ENCODE measurements at regions not wholly inside any gene's neighbourhood (a gene's known extent, or its start where the extent isn't known, plus 50 kb on each side); places are given as distances from the start of the nearest gene placed in this dataset.

GRCh38 chr21:32184065-32184464 lies 94.8 kb downstream of the MIS18A start:
- CTCF ChIA-PET, result no interaction called here
- Histone ChIP-seq H3K36me3 (ENCODE audit: insufficient read depth, low read length, poor library complexity, severe bottlenecking) (no peaks in the 10 kb centered on the region), H3K4me1 (ENCODE audit: insufficient read depth, low read length, poor library complexity, severe bottlenecking) (no peaks in the 10 kb centered on the region), H3K9me3 (ENCODE audit: low read depth, low read length, poor library complexity, severe bottlenecking) (no peaks in the 10 kb centered on the region), H3K27ac (ENCODE audit: low read depth, low read length, poor library complexity, severe bottlenecking) (no peak overlapping the region), H3K27me3 (replicated peaks; ENCODE audit: insufficient read depth, low read depth, low read length, poor library complexity) (peaks cover 38% of the 10 kb centered on the region), H3K4me3 (ENCODE audit: low read depth, low read length, poor library complexity, severe bottlenecking) (no peak overlapping the region)
- no TSS peak for BruUV-seq (replicated peaks)
- POLR2A ChIA-PET (ENCODE audit: low non-redundant PET), result no interaction called here
- peak; percentile 7 for DNase-seq (ENCODE audit: low spot score)
- intact Hi-C loops (cut with micrococcal nuclease; ENCODE audit: unreplicated experiment), result no loop called here
- TF ChIP-seq EZH2 (IDR thresholded peaks at IDR 0.05; ENCODE audit: borderline replicate concordance, low read depth, low read length, poor library complexity, severe bottlenecking), result no peak
- TF ChIP-seq, protein P1, sequence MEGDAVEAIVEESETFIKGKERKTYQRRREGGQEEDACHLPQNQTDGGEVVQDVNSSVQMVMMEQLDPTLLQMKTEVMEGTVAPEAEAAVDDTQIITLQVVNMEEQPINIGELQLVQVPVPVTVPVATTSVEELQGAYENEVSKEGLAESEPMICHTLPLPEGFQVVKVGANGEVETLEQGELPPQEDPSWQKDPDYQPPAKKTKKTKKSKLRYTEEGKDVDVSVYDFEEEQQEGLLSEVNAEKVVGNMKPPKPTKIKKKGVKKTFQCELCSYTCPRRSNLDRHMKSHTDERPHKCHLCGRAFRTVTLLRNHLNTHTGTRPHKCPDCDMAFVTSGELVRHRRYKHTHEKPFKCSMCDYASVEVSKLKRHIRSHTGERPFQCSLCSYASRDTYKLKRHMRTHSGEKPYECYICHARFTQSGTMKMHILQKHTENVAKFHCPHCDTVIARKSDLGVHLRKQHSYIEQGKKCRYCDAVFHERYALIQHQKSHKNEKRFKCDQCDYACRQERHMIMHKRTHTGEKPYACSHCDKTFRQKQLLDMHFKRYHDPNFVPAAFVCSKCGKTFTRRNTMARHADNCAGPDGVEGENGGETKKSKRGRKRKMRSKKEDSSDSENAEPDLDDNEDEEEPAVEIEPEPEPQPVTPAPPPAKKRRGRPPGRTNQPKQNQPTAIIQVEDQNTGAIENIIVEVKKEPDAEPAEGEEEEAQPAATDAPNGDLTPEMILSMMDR (conservative IDR thresholded peaks at IDR 0.05; ENCODE audit: low read depth, low read length), result no peak

DNA sequence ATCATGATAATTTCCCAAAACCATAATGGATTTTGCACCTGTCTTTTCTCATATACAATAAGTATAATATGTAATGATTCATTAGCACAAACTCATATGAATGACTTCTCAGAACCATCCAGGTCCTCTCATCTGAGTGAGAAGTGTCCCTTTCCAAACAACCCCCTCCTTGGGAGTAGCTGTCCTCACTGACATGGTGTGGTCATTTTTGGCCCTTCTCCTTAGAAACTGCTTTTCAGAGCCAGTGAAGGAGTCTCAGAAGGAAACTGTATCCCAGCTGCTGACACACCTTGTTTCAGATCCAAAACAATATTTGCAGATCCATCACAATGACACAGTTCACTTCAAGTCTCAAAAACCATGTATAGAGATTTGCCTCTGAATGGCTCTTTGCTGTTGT lies 95.5 kb downstream of the MIS18A start:
- Histone ChIP-seq H3K27ac (ENCODE audit: low read depth, low read length, poor library complexity, severe bottlenecking) (no peak overlapping the region), H3K4me1 (ENCODE audit: insufficient read depth, low read length, poor library complexity, severe bottlenecking) (no peaks in the 10 kb centered on the region), H3K9me3 (ENCODE audit: low read depth, low read length, poor library complexity, severe bottlenecking) (no peaks in the 10 kb centered on the region), H3K36me3 (ENCODE audit: insufficient read depth, low read length, poor library complexity, severe bottlenecking) (no peaks in the 10 kb centered on the region), H3K4me3 (ENCODE audit: low read depth, low read length, poor library complexity, severe bottlenecking) (no peak overlapping the region), H3K27me3 (replicated peaks; ENCODE audit: insufficient read depth, low read depth, low read length, poor library complexity) (peaks cover 41% of the 10 kb centered on the region)
- intact Hi-C loops (cut with micrococcal nuclease; ENCODE audit: unreplicated experiment), result no loop called here
- no peak for TF ChIP-seq EZH2 (IDR thresholded peaks at IDR 0.05; ENCODE audit: borderline replicate concordance, low read depth, low read length, poor library complexity, severe bottlenecking)
- TF ChIP-seq, protein P1 (conservative IDR thresholded peaks at IDR 0.05; ENCODE audit: low read depth, low read length), result no peak
- BruUV-seq (replicated peaks), result no TSS peak
- no peak for DNase-seq (ENCODE audit: low spot score)
- ChIA-PET CTCF (no interaction called here), POLR2A (ENCODE audit: low non-redundant PET) (interaction anchor here (0.6 kb wide), 1 partner anchor 22 kb away, joined by 3 read pairs; no protein-coding TSS in a partner anchor)

DNA sequence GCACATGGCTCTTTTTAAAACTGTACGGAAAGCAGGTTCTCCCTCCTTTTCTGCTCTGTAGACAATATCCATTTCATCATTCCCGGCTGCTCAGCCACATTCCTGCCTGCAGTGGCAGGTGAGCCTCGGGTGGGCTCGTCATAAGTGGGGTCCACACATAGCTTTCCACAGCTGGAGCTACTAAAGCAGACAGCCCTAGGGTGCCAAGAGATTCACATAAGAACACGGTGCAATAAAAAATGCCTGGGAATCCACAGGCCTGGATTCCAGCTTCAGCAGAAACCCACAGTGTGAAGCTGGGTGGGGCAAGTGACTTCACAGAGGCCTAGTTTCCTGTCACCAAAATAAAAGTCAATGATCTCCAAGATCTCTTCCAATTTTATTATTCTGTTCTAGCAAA lies 96.4 kb downstream of the MIS18A start:
- CTCF ChIA-PET, result no interaction called here
- POLR2A ChIA-PET (ENCODE audit: low non-redundant PET), result no interaction called here
- H3K36me3 ChIP-seq (ENCODE audit: insufficient read depth, low read length, poor library complexity, severe bottlenecking), result no peaks in the 10 kb centered on the region
- peaks cover 35% of the 10 kb centered on the region for H3K27me3 ChIP-seq (replicated peaks; ENCODE audit: insufficient read depth, low read depth, low read length, poor library complexity)
- no peak for DNase-seq (ENCODE audit: low spot score)
- H3K4me1 ChIP-seq (ENCODE audit: insufficient read depth, low read length, poor library complexity, severe bottlenecking), result no peaks in the 10 kb centered on the region
- H3K27ac ChIP-seq (ENCODE audit: low read depth, low read length, poor library complexity, severe bottlenecking), result no peak overlapping the region
- H3K9me3 ChIP-seq (ENCODE audit: low read depth, low read length, poor library complexity, severe bottlenecking), result no peaks in the 10 kb centered on the region
- BruUV-seq (replicated peaks), result no TSS peak
- intact Hi-C loops (cut with micrococcal nuclease; ENCODE audit: unreplicated experiment), result no loop called here
- TF ChIP-seq EZH2 (IDR thresholded peaks at IDR 0.05; ENCODE audit: borderline replicate concordance, low read depth, low read length, poor library complexity, severe bottlenecking), result no peak
- TF ChIP-seq, protein P1 (conservative IDR thresholded peaks at IDR 0.05; ENCODE audit: low read depth, low read length), result no peak
- H3K4me3 ChIP-seq (ENCODE audit: low read depth, low read length, poor library complexity, severe bottlenecking), result no peak overlapping the region

Measured in A673 (cell line).